SK-N-SH (cell line): ENCODE measurements at regions not wholly inside any gene's neighbourhood (a gene's known extent, or its start where the extent isn't known, plus 50 kb on each side); places are given as distances from the start of the nearest gene placed in this dataset.

Experiments used
- FOXJ3 ChIP-seq: sonication (generic); formaldehyde crosslinking; IDR thresholded peaks from 2 replicates; pipeline ENCODE4 v1.5.1; 2020; ENCODE audit warnings: mild to moderate bottlenecking, missing genetic modification reagents
- MXI1 ChIP-seq: IDR thresholded peaks from 2 replicates; pipeline ENCODE4 v1.6.1; 2012; ENCODE audit warnings: mild to moderate bottlenecking, low read depth, low read length, improper control_type of control experiment
- TF ChIP-seq, protein P1 (sequence below): fragments of 200-600 bp; sonication (generic); IDR thresholded peaks from 2 replicates; pipeline ENCODE4 v1.6.1; 2017; ENCODE audit warnings: antibody characterized with exemption, mild to moderate bottlenecking, moderate library complexity

DNA sequence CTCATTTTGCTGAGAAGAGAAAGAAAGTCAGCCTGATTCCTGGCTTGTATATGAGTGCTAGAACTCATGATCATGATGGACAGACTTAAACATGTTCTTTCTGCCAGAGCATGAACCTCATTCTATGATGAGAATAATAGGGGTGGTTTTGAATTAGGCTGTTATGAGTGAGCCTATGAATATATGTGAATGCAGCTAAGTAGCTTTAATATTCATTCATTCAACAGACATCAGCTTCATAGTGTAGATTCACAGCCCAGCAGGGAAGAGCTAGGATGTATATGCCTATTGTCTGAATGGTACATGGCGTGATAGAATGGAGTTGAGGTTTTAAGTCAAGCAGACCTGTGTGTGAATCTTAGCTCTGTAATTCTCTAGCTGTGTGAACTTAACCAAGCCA, 573.2 kb downstream of the DHX35 start:
- TF ChIP-seq, protein P1, sequence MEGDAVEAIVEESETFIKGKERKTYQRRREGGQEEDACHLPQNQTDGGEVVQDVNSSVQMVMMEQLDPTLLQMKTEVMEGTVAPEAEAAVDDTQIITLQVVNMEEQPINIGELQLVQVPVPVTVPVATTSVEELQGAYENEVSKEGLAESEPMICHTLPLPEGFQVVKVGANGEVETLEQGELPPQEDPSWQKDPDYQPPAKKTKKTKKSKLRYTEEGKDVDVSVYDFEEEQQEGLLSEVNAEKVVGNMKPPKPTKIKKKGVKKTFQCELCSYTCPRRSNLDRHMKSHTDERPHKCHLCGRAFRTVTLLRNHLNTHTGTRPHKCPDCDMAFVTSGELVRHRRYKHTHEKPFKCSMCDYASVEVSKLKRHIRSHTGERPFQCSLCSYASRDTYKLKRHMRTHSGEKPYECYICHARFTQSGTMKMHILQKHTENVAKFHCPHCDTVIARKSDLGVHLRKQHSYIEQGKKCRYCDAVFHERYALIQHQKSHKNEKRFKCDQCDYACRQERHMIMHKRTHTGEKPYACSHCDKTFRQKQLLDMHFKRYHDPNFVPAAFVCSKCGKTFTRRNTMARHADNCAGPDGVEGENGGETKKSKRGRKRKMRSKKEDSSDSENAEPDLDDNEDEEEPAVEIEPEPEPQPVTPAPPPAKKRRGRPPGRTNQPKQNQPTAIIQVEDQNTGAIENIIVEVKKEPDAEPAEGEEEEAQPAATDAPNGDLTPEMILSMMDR, result no peak
- TF ChIP-seq FOXJ3 (CRISPR knock-in tag) (no peak), MXI1 (no peak)
